Upper lobe of left lung (tissue), 6 donors: ENCODE measurements at regions not wholly inside any gene's neighbourhood (a gene's known extent, or its start where the extent isn't known, plus 50 kb on each side); places are given as distances from the start of the nearest gene placed in this dataset.

Source experiments
- ATAC-seq, 2 donors: fragments of 200-7000 bp; cut with Tn5 transposase; one replicate each; pipeline ENCODE4 v1.9.1; 2022; ENCODE audit warnings: mild to moderate bottlenecking in 2 of 2, moderate library complexity in 2 of 2; ENCODE audit not compliant: low FRiP score in 2 of 2
- DNase-seq, 2 donors: peaks; one replicate each; pipeline ENCODE4 v3.0.0-alpha.2; 2019 to 2020
- H3K27ac ChIP-seq, 4 donors: fragments of 200-600 bp; sonication (generic); one replicate each; pipeline ENCODE4 v1.5.1; 2016 to 2019
- H3K27me3 ChIP-seq, 4 donors: fragments of 200-600 bp; sonication (generic); one replicate each; pipeline ENCODE4 v1.5.1; 2017 to 2019
- H3K36me3 ChIP-seq, 4 donors: fragments of 200-600 bp; sonication (generic); one replicate each; pipeline ENCODE4 v1.5.1; 2016 to 2019
- H3K4me1 ChIP-seq, 4 donors: fragments of 200-600 bp; sonication (generic); one replicate each; pipeline ENCODE4 v1.5.1; 2018 to 2019
- H3K4me3 ChIP-seq, 4 donors: fragments of 200-600 bp; sonication (generic); one replicate each; pipeline ENCODE4 v1.5.1; 2017 to 2019; ENCODE audit warnings: mild to moderate bottlenecking in 2 of 4, moderate library complexity in 1 of 4
- H3K9me3 ChIP-seq, 4 donors: fragments of 200-600 bp; sonication (generic); one replicate each; pipeline ENCODE4 v1.5.1; 2018 to 2019
- EP300 ChIP-seq, 4 donors: sonication (generic); formaldehyde crosslinking; IDR thresholded peaks; one replicate each; pipeline ENCODE4 v1.5.1; 2017; ENCODE audit warnings: antibody characterized with exemption in 4 of 4, control low read depth in 2 of 4
- POLR2A ChIP-seq, 4 donors: fragments of 450-650 bp; IDR thresholded peaks; one replicate each; pipeline ENCODE4 v1.5.1; 2016 to 2017; ENCODE audit warnings: antibody characterized with exemption in 4 of 4, mild to moderate bottlenecking in 2 of 4
- POLR2AphosphoS5 ChIP-seq, 2 donors: sonication (generic); formaldehyde crosslinking; IDR thresholded peaks; one replicate each; pipeline ENCODE4 v1.5.1; 2017; ENCODE audit warnings: antibody characterized with exemption in 2 of 2
- WGBS, 2 donors: methylation state at CpG; one replicate each; pipeline ENCODE4 v1.1.5; 2017 to 2018; 5-methylcytosine and 5-hydroxymethylcytosine counted together
- TF ChIP-seq, protein P1 (sequence below), 6 experiments: fragments of 450-650 bp in 4 of 6; fragments of 200-600 bp in 2 of 6; sonication (generic) in 2 of 6; IDR thresholded peaks; one replicate each; pipeline ENCODE4 v1.5.1; 2016 to 2019; ENCODE audit warnings: antibody characterized with exemption in 6 of 6
- donor health status: DM: no; HTN: no; CAD: no; lungs with moderate emphysema.
- donor health status: DM: no; HTN: yes; CAD: no; lungs with severe emphysema.

DNA sequence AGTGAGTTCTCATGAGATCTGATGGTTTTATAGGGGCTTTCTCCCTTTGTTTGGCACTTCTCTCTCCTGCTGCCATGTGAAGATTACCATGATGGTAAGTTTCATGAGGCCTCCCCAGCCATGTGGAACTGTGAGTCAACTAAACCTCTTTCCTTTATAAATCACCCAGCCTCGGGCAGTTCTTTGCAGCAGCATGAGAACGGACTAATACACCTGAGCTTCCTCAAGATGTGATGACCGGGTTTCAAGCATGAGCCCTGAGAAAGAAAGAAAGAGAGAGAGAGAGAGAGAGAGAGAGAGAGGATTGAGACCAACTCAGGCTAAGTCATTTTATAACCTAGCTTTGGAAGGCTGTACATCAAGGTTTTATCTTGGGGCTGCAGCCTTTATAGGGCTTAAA lies 167.7 kb upstream of the SERPINE2 start:
- Histone ChIP-seq H3K4me1 (no peaks in the 10 kb centered on the region), H3K36me3 (no peaks in the 10 kb centered on the region), H3K4me3 (no peak overlapping the region), H3K27me3 (no peaks in the 10 kb centered on the region), H3K27ac (no peak overlapping the region), H3K9me3 (no peaks in the 10 kb centered on the region)
- DNase-seq (no peak), ATAC-seq (no peak)
- no peak for TF ChIP-seq POLR2A (IDR thresholded peaks at IDR 0.05)
- no peak for TF ChIP-seq POLR2AphosphoS5 (IDR thresholded peaks at IDR 0.05)
- TF ChIP-seq, protein P1, sequence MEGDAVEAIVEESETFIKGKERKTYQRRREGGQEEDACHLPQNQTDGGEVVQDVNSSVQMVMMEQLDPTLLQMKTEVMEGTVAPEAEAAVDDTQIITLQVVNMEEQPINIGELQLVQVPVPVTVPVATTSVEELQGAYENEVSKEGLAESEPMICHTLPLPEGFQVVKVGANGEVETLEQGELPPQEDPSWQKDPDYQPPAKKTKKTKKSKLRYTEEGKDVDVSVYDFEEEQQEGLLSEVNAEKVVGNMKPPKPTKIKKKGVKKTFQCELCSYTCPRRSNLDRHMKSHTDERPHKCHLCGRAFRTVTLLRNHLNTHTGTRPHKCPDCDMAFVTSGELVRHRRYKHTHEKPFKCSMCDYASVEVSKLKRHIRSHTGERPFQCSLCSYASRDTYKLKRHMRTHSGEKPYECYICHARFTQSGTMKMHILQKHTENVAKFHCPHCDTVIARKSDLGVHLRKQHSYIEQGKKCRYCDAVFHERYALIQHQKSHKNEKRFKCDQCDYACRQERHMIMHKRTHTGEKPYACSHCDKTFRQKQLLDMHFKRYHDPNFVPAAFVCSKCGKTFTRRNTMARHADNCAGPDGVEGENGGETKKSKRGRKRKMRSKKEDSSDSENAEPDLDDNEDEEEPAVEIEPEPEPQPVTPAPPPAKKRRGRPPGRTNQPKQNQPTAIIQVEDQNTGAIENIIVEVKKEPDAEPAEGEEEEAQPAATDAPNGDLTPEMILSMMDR (IDR thresholded peaks at IDR 0.05) = no peak
- no peak for TF ChIP-seq EP300 (IDR thresholded peaks at IDR 0.05)
- WGBS, 2 donors = 82 to 91% methylated on average over 3 of the region's 3 CpGs

DNA sequence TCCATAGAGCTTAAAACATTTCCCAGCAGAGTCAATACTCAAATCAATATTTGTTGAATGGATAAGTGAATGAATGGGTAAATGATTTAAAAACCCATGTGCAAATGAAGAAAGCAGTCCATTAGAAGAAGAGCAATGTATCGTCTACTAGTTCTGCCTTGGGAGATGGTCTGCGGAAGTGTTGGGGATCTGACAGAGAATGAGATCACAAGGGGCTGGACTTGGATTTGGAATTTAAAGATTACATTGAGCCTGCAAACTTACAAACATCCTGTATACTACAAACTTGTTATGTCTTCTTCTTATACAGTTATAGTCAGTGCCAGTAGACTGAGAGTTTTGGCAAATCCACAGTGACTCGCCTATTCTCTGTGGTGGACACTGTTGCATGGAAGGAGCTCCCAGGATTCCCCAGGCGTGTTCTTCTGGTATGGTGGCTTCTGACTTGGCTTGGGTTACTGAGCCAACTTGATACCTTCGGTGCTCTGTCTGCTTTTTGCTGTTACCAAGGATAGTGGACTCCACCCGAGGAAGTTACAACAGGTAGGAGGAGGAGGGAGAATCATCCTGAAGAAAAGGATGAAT lies 163.3 kb upstream of the SERPINE2 start:
- ATAC-seq = no peak
- 91 to 97% methylated on average over 6 of the region's 6 CpGs for WGBS, 2 donors
- no peak for DNase-seq
- Histone ChIP-seq H3K27me3 (no peaks in the 10 kb centered on the region), H3K9me3 (no peaks in the 10 kb centered on the region), H3K36me3 (no peaks in the 10 kb centered on the region), H3K4me3 (no peak overlapping the region), H3K27ac (no peak overlapping the region), H3K4me1 (no peaks in the 10 kb centered on the region)
- TF ChIP-seq, protein P1 (IDR thresholded peaks at IDR 0.05) = no peak
- TF ChIP-seq EP300 (IDR thresholded peaks at IDR 0.05) (no peak), POLR2AphosphoS5 (IDR thresholded peaks at IDR 0.05) (no peak), POLR2A (IDR thresholded peaks at IDR 0.05) (no peak)

DNA sequence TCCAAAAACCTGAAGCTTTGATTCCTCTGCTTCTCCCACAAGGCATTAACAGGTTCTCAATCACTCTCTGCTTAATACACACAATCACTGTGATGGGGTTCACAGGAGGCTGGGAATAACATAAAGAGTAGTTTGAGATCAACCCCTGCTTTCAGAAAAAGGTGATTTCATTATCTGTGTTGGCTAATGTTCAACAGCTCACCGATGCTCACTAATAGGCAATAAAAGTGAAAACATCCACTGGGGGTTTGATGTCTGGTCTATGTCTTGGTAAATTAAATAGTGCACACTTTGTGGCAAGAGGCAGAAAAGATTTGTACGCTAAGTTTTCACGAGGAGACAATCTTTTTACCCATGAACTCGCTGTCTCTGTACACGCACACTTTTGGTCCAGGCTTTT lies 159.3 kb upstream of the SERPINE2 start:
- Histone ChIP-seq H3K36me3 (no peaks in the 10 kb centered on the region), H3K27me3 (no peaks in the 10 kb centered on the region), H3K4me1 (no peaks in the 10 kb centered on the region), H3K9me3 (no peaks in the 10 kb centered on the region), H3K27ac (no peak overlapping the region), H3K4me3 (no peak overlapping the region)
- ATAC-seq (no peak), DNase-seq (no peak)
- TF ChIP-seq POLR2A (IDR thresholded peaks at IDR 0.05) = no peak
- TF ChIP-seq, protein P1 (IDR thresholded peaks at IDR 0.05) = no peak
- WGBS, 2 donors = 79 to 80% methylated on average over 5 of the region's 5 CpGs

DNA sequence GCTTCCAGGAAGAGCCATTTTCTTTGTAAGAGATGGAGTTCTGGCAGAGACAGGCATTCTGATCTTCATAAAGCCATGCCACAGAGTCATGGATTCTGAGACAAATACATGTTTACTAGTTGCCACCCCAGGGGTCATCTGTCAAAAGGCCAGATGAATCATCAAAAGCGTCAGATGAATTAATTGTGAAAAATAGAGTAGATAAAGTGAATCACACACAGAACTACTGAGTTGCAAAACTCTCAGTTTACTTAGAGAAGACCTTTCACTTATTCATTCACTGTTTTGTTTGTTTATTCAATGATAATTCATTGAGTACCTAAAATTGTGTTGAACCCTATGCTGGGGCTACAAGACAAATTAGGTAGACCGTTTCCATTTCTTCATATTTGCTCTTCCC lies 157.7 kb upstream of the SERPINE2 start:
- no peak overlapping the region for H3K4me3 ChIP-seq
- WGBS, 2 donors = 75 to 83% methylated on average over 2 of the region's 2 CpGs
- H3K4me1 ChIP-seq = no peaks in the 10 kb centered on the region
- no peaks in the 10 kb centered on the region for H3K36me3 ChIP-seq
- ATAC-seq = no peak
- H3K9me3 ChIP-seq = peaks cover 0 to 2% (median 0%) of the 10 kb centered on the region in 4 donors
- TF ChIP-seq, protein P1 (IDR thresholded peaks at IDR 0.05) = no peak
- TF ChIP-seq POLR2A (IDR thresholded peaks at IDR 0.05) (no peak), POLR2AphosphoS5 (IDR thresholded peaks at IDR 0.05) (no peak)
- H3K27me3 ChIP-seq = no peaks in the 10 kb centered on the region
- no peak overlapping the region for H3K27ac ChIP-seq
- DNase-seq = no peak

DNA sequence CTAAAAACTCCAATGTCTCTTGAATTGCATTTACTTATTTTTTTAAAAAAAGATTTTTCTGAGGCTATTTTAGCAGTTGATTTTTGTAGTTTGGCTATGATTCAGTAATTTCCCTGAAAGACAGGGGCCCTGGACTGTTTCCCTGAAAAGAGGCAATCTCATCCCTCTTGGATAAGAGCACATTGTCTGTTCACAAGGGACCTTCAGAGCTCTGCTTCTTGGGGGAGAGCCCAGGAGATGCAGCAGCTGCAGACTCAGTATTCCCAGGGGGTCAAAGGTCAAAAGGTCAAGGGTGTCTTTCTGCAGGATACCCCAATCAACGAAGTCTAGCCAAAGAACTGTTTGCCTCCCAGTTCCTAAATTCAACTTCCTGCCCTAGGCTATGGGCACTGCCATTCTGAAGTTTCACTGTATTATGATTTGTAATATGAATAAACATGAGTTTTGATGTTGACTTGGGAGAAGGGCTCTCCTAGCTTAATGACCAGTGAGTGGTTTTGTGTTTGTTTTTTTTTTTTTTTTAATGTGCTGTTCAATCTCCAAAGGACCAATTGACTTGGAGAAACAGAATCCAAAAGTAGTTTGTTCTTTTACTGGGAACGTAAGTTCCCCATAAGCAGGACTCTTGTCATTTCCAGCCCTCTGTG lies 157.0 kb upstream of the SERPINE2 start:
- Histone ChIP-seq H3K27me3 (no peaks in the 10 kb centered on the region), H3K4me1 (no peaks in the 10 kb centered on the region), H3K4me3 (no peak overlapping the region), H3K9me3 (peaks cover 0 to 2% (median 0%) of the 10 kb centered on the region in 4 donors), H3K36me3 (no peaks in the 10 kb centered on the region), H3K27ac (no peak overlapping the region)
- 57 to 66% methylated on average over 2 of the region's 2 CpGs for WGBS, 2 donors
- ATAC-seq (peak in 1 of 2 donors; percentile 17), DNase-seq (no peak)
- no peak for TF ChIP-seq POLR2A (IDR thresholded peaks at IDR 0.05)
- TF ChIP-seq, protein P1 (IDR thresholded peaks at IDR 0.05) = no peak
- TF ChIP-seq POLR2AphosphoS5 (IDR thresholded peaks at IDR 0.05) = no peak
- TF ChIP-seq EP300 (IDR thresholded peaks at IDR 0.05) = no peak
